KMS-11 (cell line): ENCODE measurements at regions not wholly inside any gene's neighbourhood (a gene's known extent, or its start where the extent isn't known, plus 50 kb on each side); places are given as distances from the start of the nearest gene placed in this dataset.

Source experiments
- H2AFZ ChIP-seq: fragments of 200-600 bp; sonication (generic); 2 replicates; pipeline ENCODE4 v1.6.1; 2016; ENCODE audit warnings: antibody characterized with exemption, mixed run types, low read depth
- H3K27ac ChIP-seq: fragments of 200-600 bp; sonication (generic); 2 replicates; pipeline ENCODE4 v1.6.1; 2016; ENCODE audit warnings: mild to moderate bottlenecking, mixed run types
- H3K27me3 ChIP-seq: fragments of 200-600 bp; sonication (generic); 2 replicates; pipeline ENCODE4 v1.6.1; 2017; ENCODE audit warnings: mild to moderate bottlenecking, low read depth, mixed run types, moderate library complexity; ENCODE audit not compliant: insufficient read depth
- H3K36me3 ChIP-seq: fragments of 200-600 bp; sonication (generic); 2 replicates; pipeline ENCODE4 v1.6.1; 2017; ENCODE audit warnings: mild to moderate bottlenecking, mixed run types; ENCODE audit not compliant: insufficient read depth
- H3K4me1 ChIP-seq: fragments of 200-600 bp; sonication (generic); 2 replicates; pipeline ENCODE4 v1.6.1; 2016; ENCODE audit warnings: mild to moderate bottlenecking, low read depth, mixed run types; ENCODE audit not compliant: poor library complexity, severe bottlenecking
- H3K4me2 ChIP-seq: fragments of 200-600 bp; sonication (generic); 2 replicates; pipeline ENCODE4 v1.7.0; 2016; ENCODE audit warnings: mild to moderate bottlenecking, mixed run types
- H3K4me3 ChIP-seq: fragments of 200-600 bp; sonication (generic); IDR thresholded peaks from 2 replicates; pipeline ENCODE4 v1.6.1; 2017; ENCODE audit warnings: low read depth, low read length, mixed read lengths; ENCODE audit not compliant: insufficient read depth
- H3K79me2 ChIP-seq: fragments of 200-600 bp; sonication (generic); 2 replicates; pipeline ENCODE4 v1.6.1; 2016; ENCODE audit warnings: low read depth, mixed run types; ENCODE audit not compliant: insufficient read depth
- H3K9ac ChIP-seq: fragments of 200-600 bp; sonication (generic); 2 replicates; pipeline ENCODE4 v1.6.1; 2016; ENCODE audit warnings: mild to moderate bottlenecking, mixed run types
- H4K20me1 ChIP-seq: fragments of 200-600 bp; sonication (generic); 2 replicates; pipeline ENCODE4 v1.6.1; 2016; ENCODE audit warnings: mild to moderate bottlenecking, mixed run types; ENCODE audit not compliant: insufficient read depth
- TF ChIP-seq, protein P1 (sequence below): fragments of 200-600 bp; sonication (generic); conservative IDR thresholded peaks from 2 replicates; pipeline ENCODE4 v1.6.1; 2017; ENCODE audit warnings: low read depth, mild to moderate bottlenecking, antibody characterized with exemption, low read length, moderate library complexity, mixed read lengths

DNA sequence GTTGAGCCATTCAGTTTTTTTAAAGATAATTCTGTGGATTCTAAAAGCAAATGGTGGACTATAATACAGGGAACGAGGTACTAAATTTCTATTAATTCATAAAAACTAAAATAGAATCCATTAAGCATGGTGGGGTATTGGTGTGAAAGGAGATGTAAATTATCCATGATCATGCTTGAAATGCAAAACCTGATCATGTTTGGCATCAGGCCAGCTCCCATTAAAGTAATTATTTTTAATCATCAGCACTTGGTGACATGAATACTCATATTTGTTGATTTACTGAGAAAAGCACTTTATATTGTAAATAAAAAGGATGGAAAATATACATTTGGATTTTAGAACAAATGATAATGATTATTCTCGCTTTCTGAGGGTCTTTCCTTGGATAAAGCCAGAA, 232.3 kb upstream of the MEIS1 start:
- Histone ChIP-seq H3K36me3 (no peaks in the 10 kb centered on the region), H2AFZ (no peak overlapping the region), H3K4me3 (no peak overlapping the region), H3K79me2 (no peaks in the 10 kb centered on the region), H3K27ac (no peak overlapping the region), H3K27me3 (no peaks in the 10 kb centered on the region), H3K4me2 (no peak overlapping the region), H4K20me1 (no peaks in the 10 kb centered on the region), H3K4me1 (no peaks in the 10 kb centered on the region), H3K9ac (no peak overlapping the region)
- TF ChIP-seq, protein P1, sequence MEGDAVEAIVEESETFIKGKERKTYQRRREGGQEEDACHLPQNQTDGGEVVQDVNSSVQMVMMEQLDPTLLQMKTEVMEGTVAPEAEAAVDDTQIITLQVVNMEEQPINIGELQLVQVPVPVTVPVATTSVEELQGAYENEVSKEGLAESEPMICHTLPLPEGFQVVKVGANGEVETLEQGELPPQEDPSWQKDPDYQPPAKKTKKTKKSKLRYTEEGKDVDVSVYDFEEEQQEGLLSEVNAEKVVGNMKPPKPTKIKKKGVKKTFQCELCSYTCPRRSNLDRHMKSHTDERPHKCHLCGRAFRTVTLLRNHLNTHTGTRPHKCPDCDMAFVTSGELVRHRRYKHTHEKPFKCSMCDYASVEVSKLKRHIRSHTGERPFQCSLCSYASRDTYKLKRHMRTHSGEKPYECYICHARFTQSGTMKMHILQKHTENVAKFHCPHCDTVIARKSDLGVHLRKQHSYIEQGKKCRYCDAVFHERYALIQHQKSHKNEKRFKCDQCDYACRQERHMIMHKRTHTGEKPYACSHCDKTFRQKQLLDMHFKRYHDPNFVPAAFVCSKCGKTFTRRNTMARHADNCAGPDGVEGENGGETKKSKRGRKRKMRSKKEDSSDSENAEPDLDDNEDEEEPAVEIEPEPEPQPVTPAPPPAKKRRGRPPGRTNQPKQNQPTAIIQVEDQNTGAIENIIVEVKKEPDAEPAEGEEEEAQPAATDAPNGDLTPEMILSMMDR: no peak

DNA sequence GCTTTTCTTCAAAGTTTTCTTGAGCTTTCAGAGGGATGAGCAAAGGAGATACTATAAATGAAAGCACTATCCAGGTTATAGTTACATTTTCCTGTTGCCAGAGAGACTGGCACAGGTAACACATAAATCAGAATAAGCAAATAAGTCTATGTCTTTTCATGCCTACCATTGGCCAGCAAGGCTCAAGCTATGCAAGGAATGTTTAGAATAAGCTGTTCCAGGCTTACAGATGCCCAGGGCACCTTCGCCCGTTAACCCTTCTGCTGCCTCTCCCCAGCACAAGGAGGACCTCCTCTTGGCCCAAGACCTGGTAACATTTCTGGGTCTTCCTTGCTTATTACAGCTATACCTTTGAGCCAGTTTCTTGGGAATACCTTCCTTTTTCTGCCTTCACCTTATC, 233.7 kb upstream of the MEIS1 start:
- Histone ChIP-seq H3K4me3 (no peak overlapping the region), H3K79me2 (no peaks in the 10 kb centered on the region), H3K4me1 (no peaks in the 10 kb centered on the region), H3K9ac (no peak overlapping the region), H3K36me3 (no peaks in the 10 kb centered on the region), H3K27ac (no peak overlapping the region), H3K4me2 (no peak overlapping the region), H4K20me1 (no peaks in the 10 kb centered on the region), H3K27me3 (no peaks in the 10 kb centered on the region), H2AFZ (no peak overlapping the region)
- TF ChIP-seq, protein P1: no peak

DNA sequence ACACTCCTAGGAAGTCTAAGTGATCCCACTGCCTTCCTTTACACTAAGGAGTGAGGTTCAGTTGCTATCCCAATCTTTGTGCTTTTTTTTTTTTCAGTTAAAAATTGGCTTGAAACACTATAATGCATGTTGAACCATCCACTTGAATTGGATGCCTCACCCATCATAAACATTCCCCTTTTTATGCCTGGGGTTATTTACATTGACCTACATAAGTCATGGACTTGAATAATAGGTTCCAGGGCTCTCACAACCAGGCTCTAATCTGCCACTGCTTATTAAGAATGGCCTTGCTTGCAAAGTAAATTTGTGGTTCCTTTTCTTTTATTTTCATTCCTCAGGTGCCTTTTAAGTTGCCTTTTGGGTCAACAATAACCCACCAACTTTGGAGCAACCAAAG, 236.1 kb upstream of the MEIS1 start:
- Histone ChIP-seq H3K27ac (no peak overlapping the region), H3K4me1 (no peaks in the 10 kb centered on the region), H3K4me3 (no peak overlapping the region), H2AFZ (no peak overlapping the region), H3K79me2 (no peaks in the 10 kb centered on the region), H3K27me3 (no peaks in the 10 kb centered on the region), H3K36me3 (no peaks in the 10 kb centered on the region), H4K20me1 (no peaks in the 10 kb centered on the region), H3K4me2 (no peak overlapping the region), H3K9ac (no peak overlapping the region)
- TF ChIP-seq, protein P1: no peak

DNA sequence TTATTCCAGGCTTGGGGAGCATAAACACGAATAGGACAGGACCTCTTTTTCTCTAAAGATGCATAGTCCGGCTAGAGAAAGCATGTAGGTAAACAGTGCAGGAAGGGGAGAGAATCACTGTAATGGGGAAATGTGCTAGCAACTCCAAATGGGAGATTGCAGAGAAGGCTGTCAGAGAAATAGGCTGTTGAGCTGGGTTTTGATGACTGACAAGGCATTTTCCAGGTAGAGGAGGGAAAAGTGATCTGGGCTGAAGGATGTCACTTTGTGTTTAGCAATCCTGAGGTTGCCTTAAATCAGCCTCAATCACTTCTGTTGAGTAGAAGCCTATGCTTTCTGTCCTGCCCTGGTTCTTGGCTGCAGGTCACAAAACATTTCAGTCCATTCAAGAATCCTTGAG, 242.0 kb upstream of the MEIS1 start:
- Histone ChIP-seq H3K27me3 (no peaks in the 10 kb centered on the region), H2AFZ (no peak overlapping the region), H3K9ac (no peak overlapping the region), H3K36me3 (no peaks in the 10 kb centered on the region), H3K79me2 (no peaks in the 10 kb centered on the region), H3K27ac (no peak overlapping the region), H3K4me2 (no peak overlapping the region), H3K4me1 (no peaks in the 10 kb centered on the region), H4K20me1 (no peaks in the 10 kb centered on the region), H3K4me3 (no peak overlapping the region)
- TF ChIP-seq, protein P1: no peak

DNA sequence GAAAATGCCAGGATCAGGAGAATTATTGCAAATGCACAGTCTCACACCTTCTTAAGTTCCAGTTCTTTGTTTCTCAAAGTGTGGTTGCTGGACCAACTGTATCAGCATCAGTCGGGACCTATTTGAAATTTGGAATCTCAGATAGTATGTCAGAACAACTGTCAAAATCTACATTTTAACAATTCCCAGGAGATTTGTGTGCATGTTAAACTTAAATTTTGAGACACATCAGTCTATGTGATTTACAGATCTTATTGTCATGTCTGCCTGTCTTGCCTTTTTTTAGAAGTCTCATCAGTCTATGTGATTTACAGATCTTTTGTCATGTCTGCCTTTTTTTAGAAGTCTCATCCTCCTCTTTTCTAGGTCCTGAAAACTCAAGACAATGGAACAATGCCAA, 243.6 kb upstream of the MEIS1 start:
- no peak overlapping the region for H3K9ac ChIP-seq
- H3K4me3 ChIP-seq: no peak overlapping the region
- no peak overlapping the region for H3K4me2 ChIP-seq
- H3K4me1 ChIP-seq: no peaks in the 10 kb centered on the region
- H4K20me1 ChIP-seq: no peaks in the 10 kb centered on the region
- H3K27ac ChIP-seq: no peak overlapping the region
- H3K36me3 ChIP-seq: no peaks in the 10 kb centered on the region
- H2AFZ ChIP-seq: no peak overlapping the region
- H3K79me2 ChIP-seq: no peaks in the 10 kb centered on the region
- no peaks in the 10 kb centered on the region for H3K27me3 ChIP-seq
- TF ChIP-seq, protein P1: no peak
